ENCODE measurements at regions not wholly inside any gene's neighbourhood (a gene's known extent, or its start where the extent isn't known, plus 50 kb on each side); places are given as distances from the start of the nearest gene placed in this dataset.

GRCh38 chr13:59543418-59543817, 620.3 kb downstream of the DIAPH3 start:
- no peak for TF ChIP-seq ZNF207 (IDR thresholded peaks at IDR 0.05; ENCODE audit: borderline replicate concordance)
- no peak for TF ChIP-seq CREB1 (IDR thresholded peaks at IDR 0.05; ENCODE audit: low read depth)
- TF ChIP-seq NFYB (IDR thresholded peaks at IDR 0.05; ENCODE audit: insufficient read depth, low read depth, low read length) = no peak
- TF ChIP-seq BRCA1 (IDR thresholded peaks at IDR 0.05; ENCODE audit: low read depth, low read length) = no peak
- no peak for TF ChIP-seq ZSCAN29 (IDR thresholded peaks at IDR 0.05)
- TF ChIP-seq PBX3 (IDR thresholded peaks at IDR 0.05; ENCODE audit: insufficient replicate concordance, low read depth, low read length) = no peak
- TF ChIP-seq REST (IDR thresholded peaks at IDR 0.05; ENCODE audit: low read depth, low read length) = no peak
- no peak for TF ChIP-seq CTCF (IDR thresholded peaks at IDR 0.05 in 2 of 3, conservative IDR thresholded peaks at IDR 0.05 in 1 of 3; ENCODE audit: control insufficient read depth in 2 of 3, extremely low read depth in 1 of 3, insufficient read depth in 1 of 3, low read depth in 3 of 3, low read length in 3 of 3)
- TF ChIP-seq EP300 (IDR thresholded peaks at IDR 0.05; ENCODE audit: borderline replicate concordance in 1 of 2, control insufficient read depth in 1 of 2, low read depth in 2 of 2, low read length in 2 of 2) = no peak
- no peak for TF ChIP-seq ETV6 (conservative IDR thresholded peaks at IDR 0.05 in 1 of 2, IDR thresholded peaks at IDR 0.05 in 1 of 2; ENCODE audit: borderline replicate concordance in 1 of 2, low read depth in 1 of 2)
- TF ChIP-seq ZBTB33 (IDR thresholded peaks at IDR 0.05) = no peak
